SK-N-SH treated with all-trans-retinoic acid at 6 μM for 48 hours (cell line): ENCODE measurements at regions not wholly inside any gene's neighbourhood (a gene's known extent, or its start where the extent isn't known, plus 50 kb on each side); places are given as distances from the start of the nearest gene placed in this dataset.

Source experiments
- ARNTL ChIP-seq: fragments of 450-650 bp; formaldehyde crosslinking; IDR thresholded peaks from 2 replicates; pipeline ENCODE4 v1.5.0; 2020; ENCODE audit warnings: low read depth, mild to moderate bottlenecking, moderate library complexity, borderline replicate concordance
- ESRRG ChIP-seq: fragments of 250-450 bp; sonication (Bioruptor Pico); IDR thresholded peaks from 2 replicates; pipeline ENCODE4 v1.6.1; 2021; ENCODE audit warnings: mild to moderate bottlenecking
- GLIS3 ChIP-seq: fragments of 250-450 bp; sonication (Bioruptor Pico); IDR thresholded peaks from 2 replicates; pipeline ENCODE4 v1.5.0; 2020; ENCODE audit warnings: mild to moderate bottlenecking, moderate library complexity
- OSR1 ChIP-seq: fragments of 250-450 bp; sonication (Bioruptor Pico); IDR thresholded peaks from 2 replicates; pipeline ENCODE4 v1.8.0; 2022; ENCODE audit warnings: moderate library complexity, mild to moderate bottlenecking, inconsistent platforms
- RARB ChIP-seq: fragments of 250-450 bp; sonication (Bioruptor Pico); IDR thresholded peaks from 2 replicates; pipeline ENCODE4 v1.8.0; 2021; ENCODE audit warnings: mild to moderate bottlenecking, moderate library complexity
- SNAI2 ChIP-seq: fragments of 250-450 bp; sonication (Bioruptor Pico); IDR thresholded peaks from 2 replicates; pipeline ENCODE4 v1.5.0; 2020; ENCODE audit warnings: mild to moderate bottlenecking, moderate library complexity
- ZC3H10 ChIP-seq: fragments of 250-450 bp; sonication (Bioruptor Pico); IDR thresholded peaks from 2 replicates; pipeline ENCODE4 v1.5.1; 2021; ENCODE audit warnings: mild to moderate bottlenecking, moderate library complexity
- ZNF565 ChIP-seq: fragments of 450-650 bp; formaldehyde crosslinking; conservative IDR thresholded peaks from 2 replicates; pipeline ENCODE4 v1.5.0; 2020; ENCODE audit warnings: low read depth, mild to moderate bottlenecking, moderate library complexity
- TF ChIP-seq, protein P1 (sequence below): fragments of 250-450 bp; sonication (Bioruptor Pico); IDR thresholded peaks from 2 replicates; pipeline ENCODE4 v1.8.0; 2020; ENCODE audit warnings: mild to moderate bottlenecking, moderate library complexity, borderline replicate concordance
- TF ChIP-seq, protein P2 (sequence below): fragments of 250-450 bp; sonication (Bioruptor Pico); IDR thresholded peaks from 2 replicates; pipeline ENCODE4 v1.5.1; 2020; ENCODE audit warnings: low read depth, mild to moderate bottlenecking, moderate library complexity
- TF ChIP-seq, protein P3 (sequence below): fragments of 250-450 bp; sonication (Bioruptor Pico); IDR thresholded peaks from 2 replicates; pipeline ENCODE4 v1.5.0; 2020; ENCODE audit warnings: mild to moderate bottlenecking, moderate library complexity
- TF ChIP-seq, protein P4 (sequence below): fragments of 250-450 bp; sonication (Bioruptor Pico); IDR thresholded peaks from 2 replicates; pipeline ENCODE4 v1.5.1; 2021; ENCODE audit warnings: mild to moderate bottlenecking, moderate library complexity

DNA sequence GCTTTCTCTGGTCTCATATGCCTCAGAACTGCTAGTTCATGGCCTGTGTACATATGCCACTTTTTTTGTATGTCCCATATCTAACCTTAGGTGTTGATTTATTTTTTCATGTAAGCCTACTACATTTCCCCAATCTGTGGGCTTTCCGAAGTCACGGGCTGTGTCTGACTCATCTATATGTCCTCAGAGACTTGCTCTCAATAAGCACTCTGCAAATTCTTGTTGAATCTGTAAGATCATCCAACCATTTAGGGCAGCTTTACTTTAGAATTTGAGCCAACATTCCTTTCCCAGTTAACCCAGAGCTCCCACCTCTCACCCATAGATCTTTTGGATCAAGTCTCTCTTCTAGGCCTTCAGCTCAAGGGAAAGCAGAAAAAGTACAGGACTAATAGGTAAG is 263.4 kb downstream of the SEC61B start:
- TF ChIP-seq, protein P1, sequence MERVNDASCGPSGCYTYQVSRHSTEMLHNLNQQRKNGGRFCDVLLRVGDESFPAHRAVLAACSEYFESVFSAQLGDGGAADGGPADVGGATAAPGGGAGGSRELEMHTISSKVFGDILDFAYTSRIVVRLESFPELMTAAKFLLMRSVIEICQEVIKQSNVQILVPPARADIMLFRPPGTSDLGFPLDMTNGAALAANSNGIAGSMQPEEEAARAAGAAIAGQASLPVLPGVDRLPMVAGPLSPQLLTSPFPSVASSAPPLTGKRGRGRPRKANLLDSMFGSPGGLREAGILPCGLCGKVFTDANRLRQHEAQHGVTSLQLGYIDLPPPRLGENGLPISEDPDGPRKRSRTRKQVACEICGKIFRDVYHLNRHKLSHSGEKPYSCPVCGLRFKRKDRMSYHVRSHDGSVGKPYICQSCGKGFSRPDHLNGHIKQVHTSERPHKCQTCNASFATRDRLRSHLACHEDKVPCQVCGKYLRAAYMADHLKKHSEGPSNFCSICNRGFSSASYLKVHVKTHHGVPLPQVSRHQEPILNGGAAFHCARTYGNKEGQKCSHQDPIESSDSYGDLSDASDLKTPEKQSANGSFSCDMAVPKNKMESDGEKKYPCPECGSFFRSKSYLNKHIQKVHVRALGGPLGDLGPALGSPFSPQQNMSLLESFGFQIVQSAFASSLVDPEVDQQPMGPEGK, result no peak
- no peak for TF ChIP-seq ARNTL
- no peak for TF ChIP-seq ZNF565 (CRISPR knock-in tag)
- TF ChIP-seq ZC3H10 (CRISPR knock-in tag), result no peak
- TF ChIP-seq, protein P2, sequence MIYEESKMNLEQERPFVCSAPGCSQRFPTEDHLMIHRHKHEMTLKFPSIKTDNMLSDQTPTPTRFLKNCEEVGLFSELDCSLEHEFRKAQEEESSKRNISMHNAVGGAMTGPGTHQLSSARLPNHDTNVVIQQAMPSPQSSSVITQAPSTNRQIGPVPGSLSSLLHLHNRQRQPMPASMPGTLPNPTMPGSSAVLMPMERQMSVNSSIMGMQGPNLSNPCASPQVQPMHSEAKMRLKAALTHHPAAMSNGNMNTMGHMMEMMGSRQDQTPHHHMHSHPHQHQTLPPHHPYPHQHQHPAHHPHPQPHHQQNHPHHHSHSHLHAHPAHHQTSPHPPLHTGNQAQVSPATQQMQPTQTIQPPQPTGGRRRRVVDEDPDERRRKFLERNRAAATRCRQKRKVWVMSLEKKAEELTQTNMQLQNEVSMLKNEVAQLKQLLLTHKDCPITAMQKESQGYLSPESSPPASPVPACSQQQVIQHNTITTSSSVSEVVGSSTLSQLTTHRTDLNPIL (CRISPR knock-in tag), result no peak
- TF ChIP-seq RARB (CRISPR knock-in tag), result no peak
- TF ChIP-seq GLIS3 (CRISPR knock-in tag), result no peak
- TF ChIP-seq, protein P3, sequence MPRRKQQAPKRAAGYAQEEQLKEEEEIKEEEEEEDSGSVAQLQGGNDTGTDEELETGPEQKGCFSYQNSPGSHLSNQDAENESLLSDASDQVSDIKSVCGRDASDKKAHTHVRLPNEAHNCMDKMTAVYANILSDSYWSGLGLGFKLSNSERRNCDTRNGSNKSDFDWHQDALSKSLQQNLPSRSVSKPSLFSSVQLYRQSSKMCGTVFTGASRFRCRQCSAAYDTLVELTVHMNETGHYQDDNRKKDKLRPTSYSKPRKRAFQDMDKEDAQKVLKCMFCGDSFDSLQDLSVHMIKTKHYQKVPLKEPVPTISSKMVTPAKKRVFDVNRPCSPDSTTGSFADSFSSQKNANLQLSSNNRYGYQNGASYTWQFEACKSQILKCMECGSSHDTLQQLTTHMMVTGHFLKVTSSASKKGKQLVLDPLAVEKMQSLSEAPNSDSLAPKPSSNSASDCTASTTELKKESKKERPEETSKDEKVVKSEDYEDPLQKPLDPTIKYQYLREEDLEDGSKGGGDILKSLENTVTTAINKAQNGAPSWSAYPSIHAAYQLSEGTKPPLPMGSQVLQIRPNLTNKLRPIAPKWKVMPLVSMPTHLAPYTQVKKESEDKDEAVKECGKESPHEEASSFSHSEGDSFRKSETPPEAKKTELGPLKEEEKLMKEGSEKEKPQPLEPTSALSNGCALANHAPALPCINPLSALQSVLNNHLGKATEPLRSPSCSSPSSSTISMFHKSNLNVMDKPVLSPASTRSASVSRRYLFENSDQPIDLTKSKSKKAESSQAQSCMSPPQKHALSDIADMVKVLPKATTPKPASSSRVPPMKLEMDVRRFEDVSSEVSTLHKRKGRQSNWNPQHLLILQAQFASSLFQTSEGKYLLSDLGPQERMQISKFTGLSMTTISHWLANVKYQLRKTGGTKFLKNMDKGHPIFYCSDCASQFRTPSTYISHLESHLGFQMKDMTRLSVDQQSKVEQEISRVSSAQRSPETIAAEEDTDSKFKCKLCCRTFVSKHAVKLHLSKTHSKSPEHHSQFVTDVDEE (CRISPR knock-in tag), result no peak
- TF ChIP-seq, protein P4, sequence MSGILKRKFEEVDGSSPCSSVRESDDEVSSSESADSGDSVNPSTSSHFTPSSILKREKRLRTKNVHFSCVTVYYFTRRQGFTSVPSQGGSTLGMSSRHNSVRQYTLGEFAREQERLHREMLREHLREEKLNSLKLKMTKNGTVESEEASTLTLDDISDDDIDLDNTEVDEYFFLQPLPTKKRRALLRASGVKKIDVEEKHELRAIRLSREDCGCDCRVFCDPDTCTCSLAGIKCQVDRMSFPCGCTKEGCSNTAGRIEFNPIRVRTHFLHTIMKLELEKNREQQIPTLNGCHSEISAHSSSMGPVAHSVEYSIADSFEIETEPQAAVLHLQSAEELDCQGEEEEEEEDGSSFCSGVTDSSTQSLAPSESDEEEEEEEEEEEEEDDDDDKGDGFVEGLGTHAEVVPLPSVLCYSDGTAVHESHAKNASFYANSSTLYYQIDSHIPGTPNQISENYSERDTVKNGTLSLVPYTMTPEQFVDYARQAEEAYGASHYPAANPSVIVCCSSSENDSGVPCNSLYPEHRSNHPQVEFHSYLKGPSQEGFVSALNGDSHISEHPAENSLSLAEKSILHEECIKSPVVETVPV, result no peak
- TF ChIP-seq SNAI2 (CRISPR knock-in tag), result no peak
- no peak for TF ChIP-seq ESRRG
- no peak for TF ChIP-seq OSR1 (CRISPR knock-in tag)
